22Rv1 (cell line): ENCODE measurements at regions not wholly inside any gene's neighbourhood (a gene's known extent, or its start where the extent isn't known, plus 50 kb on each side); places are given as distances from the start of the nearest gene placed in this dataset.

Experiments
- H3K27ac ChIP-seq: fragments of 450-650 bp; 2 replicates; pipeline ENCODE4 v1.5.1; 2017
- CTCF ChIP-seq: fragments of 450-650 bp; IDR thresholded peaks from 2 replicates; pipeline ENCODE4 v1.5.1; 2017; ENCODE audit warnings: mild to moderate bottlenecking
- ZFX ChIP-seq: fragments of 450-650 bp; IDR thresholded peaks from 2 replicates; pipeline ENCODE4 v1.6.1; 2017; ENCODE audit warnings: antibody characterized with exemption, borderline replicate concordance

- TF ChIP-seq ZFX (no peak), CTCF (no peak)
- no peak overlapping the region for H3K27ac ChIP-seq
Measured at GRCh38 chr18:40055262-40055661, 1899.8 kb upstream of the PIK3C3 start.

- TF ChIP-seq ZFX (no peak), CTCF (no peak)
- no peak overlapping the region for H3K27ac ChIP-seq
Measured at GRCh38 chr18:40049716-40050115, 1905.3 kb upstream of the PIK3C3 start.

GRCh38 chr18:40048886-40049650 lies 1906.0 kb upstream of the PIK3C3 start:
- no peak overlapping the region for H3K27ac ChIP-seq
- no peak for TF ChIP-seq CTCF
- no peak for TF ChIP-seq ZFX

GRCh38 chr18:40048253-40048652 lies 1906.8 kb upstream of the PIK3C3 start:
- no peak overlapping the region for H3K27ac ChIP-seq
- TF ChIP-seq ZFX (no peak), CTCF (no peak)

GRCh38 chr18:40046596-40046995 lies 1908.4 kb upstream of the PIK3C3 start:
- no peak overlapping the region for H3K27ac ChIP-seq
- TF ChIP-seq CTCF (no peak), ZFX (no peak)

- no peak for TF ChIP-seq ZFX
- no peak for TF ChIP-seq CTCF
- H3K27ac ChIP-seq = no peak overlapping the region
Measured at GRCh38 chr18:40041951-40042350, 1913.1 kb upstream of the PIK3C3 start.

- no peak for TF ChIP-seq ZFX
- H3K27ac ChIP-seq = no peak overlapping the region
Measured at GRCh38 chr18:40040574-40040973, 1914.5 kb upstream of the PIK3C3 start.

- H3K27ac ChIP-seq = no peak overlapping the region
- TF ChIP-seq ZFX (no peak), CTCF (no peak)
Measured at GRCh38 chr18:40037356-40037755, 1917.7 kb upstream of the PIK3C3 start.
